GM18508 (cell line): ENCODE measurements at regions not wholly inside any gene's neighbourhood (a gene's known extent, or its start where the extent isn't known, plus 50 kb on each side); places are given as distances from the start of the nearest gene placed in this dataset.
"Not testable (repeated sequence)": the region's sequence is repeated elsewhere in the genome, so short reads cannot be mapped to it uniquely, and the experiment has no call there.

Experiments used
- ATAC-seq: cut with Tn5 transposase; IDR thresholded peaks from one replicate; pipeline ENCODE4 v1.9.1; 2021; ENCODE audit warnings: moderate number of reproducible peaks; ENCODE audit not compliant: insufficient read depth, unreplicated experiment

GRCh38 chr5:99771296-99771695 lies 763.9 kb upstream of the FAM174A start:
- ATAC-seq: no peak

- ATAC-seq: no peak
Measured at GRCh38 chr5:99765011-99765410, 770.2 kb upstream of the FAM174A start.

- no peak for ATAC-seq
Measured at GRCh38 chr5:99763021-99763774, 772.0 kb upstream of the FAM174A start.

- no peak for ATAC-seq
Measured at GRCh38 chr5:99747342-99747741, 787.8 kb upstream of the FAM174A start.

GRCh38 chr5:99733146-99733545 lies 802.0 kb upstream of the FAM174A start:
- not testable (repeated sequence) for ATAC-seq

GRCh38 chr5:99730653-99731052 lies 801.8 kb upstream of the CHD1 start:
- not testable (repeated sequence) for ATAC-seq

GRCh38 chr5:99724732-99725290 lies 796.0 kb upstream of the CHD1 start:
- no peak for ATAC-seq

- ATAC-seq: no peak
Measured at GRCh38 chr5:99721506-99721905, 792.7 kb upstream of the CHD1 start.

GRCh38 chr5:99715921-99716320 lies 787.1 kb upstream of the CHD1 start:
- ATAC-seq: no peak

- no peak for ATAC-seq
Measured at GRCh38 chr5:99706160-99706559, 777.4 kb upstream of the CHD1 start.

GRCh38 chr5:99702565-99702964 lies 773.8 kb upstream of the CHD1 start:
- ATAC-seq: no peak

GRCh38 chr5:99694884-99695283 lies 766.1 kb upstream of the CHD1 start:
- no peak for ATAC-seq

- ATAC-seq: no peak
Measured at GRCh38 chr5:99686538-99686937, 757.7 kb upstream of the CHD1 start.

- no peak for ATAC-seq
Measured at GRCh38 chr5:99675974-99676373, 747.2 kb upstream of the CHD1 start.

GRCh38 chr5:99674101-99674500 lies 745.3 kb upstream of the CHD1 start:
- no peak for ATAC-seq

GRCh38 chr5:99664972-99665371 lies 736.2 kb upstream of the CHD1 start:
- no peak for ATAC-seq

- ATAC-seq: no peak
Measured at GRCh38 chr5:99651298-99651697, 722.5 kb upstream of the CHD1 start.

GRCh38 chr5:99646011-99646647 lies 717.3 kb upstream of the CHD1 start:
- no peak for ATAC-seq

- no peak for ATAC-seq
Measured at GRCh38 chr5:99644822-99645221, 716.0 kb upstream of the CHD1 start.

GRCh38 chr5:99640646-99641045 lies 711.8 kb upstream of the CHD1 start:
- ATAC-seq: no peak

GRCh38 chr5:99639905-99640304 lies 711.1 kb upstream of the CHD1 start:
- ATAC-seq: no peak

- no peak for ATAC-seq
Measured at GRCh38 chr5:99636663-99637062, 707.9 kb upstream of the CHD1 start.
